ENCODE measurements at regions not wholly inside any gene's neighbourhood (a gene's known extent, or its start where the extent isn't known, plus 50 kb on each side); places are given as distances from the start of the nearest gene placed in this dataset.
"Not testable (repeated sequence)": the region's sequence is repeated elsewhere in the genome, so short reads cannot be mapped to it uniquely, and the experiment has no call there.

- DNase-seq (ENCODE audit: low read depth in 2 of 2, low spot score in 1 of 2): no peak
Observed at GRCh38 chr20:29762620-29763019, 1494.8 kb upstream of the DEFB115 start.

DNA sequence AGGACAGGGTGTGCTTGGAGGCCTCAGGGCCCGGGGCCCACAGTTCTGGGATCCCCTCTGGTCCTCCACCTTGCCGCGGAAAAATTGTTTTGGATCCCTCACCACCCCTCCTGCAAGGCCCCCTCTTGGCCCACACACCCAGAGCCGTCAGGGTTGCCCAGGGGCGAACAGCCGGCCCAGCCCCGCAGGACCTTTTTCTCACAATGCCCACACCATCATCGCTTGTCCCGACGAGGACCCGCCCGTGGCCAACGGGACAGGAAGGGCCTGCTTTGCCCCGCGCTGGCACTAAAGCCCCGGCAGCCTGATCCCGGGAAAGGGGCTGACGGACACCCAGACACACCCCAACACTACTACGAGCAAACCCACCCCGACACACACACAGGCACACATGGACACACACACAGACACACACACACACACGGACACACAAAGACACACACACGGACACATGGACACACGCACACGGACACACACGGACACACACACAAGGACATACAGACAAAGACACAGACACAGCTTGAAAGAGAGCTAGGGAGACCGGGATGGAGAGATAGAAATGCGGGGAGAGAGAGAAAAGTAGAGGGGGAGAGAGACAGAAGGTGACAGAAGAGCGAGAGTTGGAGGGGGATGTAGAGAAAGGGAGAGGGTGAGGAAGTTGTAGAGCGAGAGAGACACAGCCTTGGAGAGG is 1493.5 kb upstream of the DEFB115 start:
- no peak for DNase-seq (ENCODE audit: low read depth in 2 of 2, low spot score in 1 of 2)

DNA sequence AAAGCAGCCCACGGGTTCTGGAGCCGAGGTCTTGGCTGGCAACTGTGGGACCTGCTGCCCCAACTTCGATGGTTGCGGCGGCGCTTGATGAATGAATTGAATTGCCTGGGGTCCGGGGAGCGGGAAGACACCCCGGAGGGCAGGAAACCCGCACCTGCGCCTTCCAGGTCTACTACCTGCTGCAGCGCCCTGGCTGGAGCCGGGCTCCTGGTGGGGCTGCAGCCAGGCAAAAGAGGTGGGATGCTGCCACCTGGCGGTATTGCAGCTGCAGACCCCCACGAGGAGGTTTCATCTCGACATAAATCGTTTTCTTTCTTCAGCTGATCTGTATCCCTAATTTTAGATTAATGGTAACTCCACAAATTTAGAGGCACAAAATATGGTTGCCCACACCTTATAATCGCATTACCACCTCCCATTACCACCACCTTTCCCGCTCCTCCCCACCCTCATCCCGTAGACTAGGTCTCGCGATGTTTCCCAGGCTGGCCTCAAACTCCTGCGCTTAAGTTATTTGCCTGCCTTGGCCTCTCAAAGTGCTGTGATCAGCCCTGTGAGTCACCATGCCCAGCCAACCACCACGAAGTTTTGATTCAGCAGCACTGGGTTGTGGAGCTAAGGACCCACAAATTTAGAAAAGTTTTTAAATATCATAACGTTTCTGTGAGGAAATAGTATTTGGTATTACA is 1492.4 kb upstream of the DEFB115 start:
- not testable (repeated sequence) for DNase-seq (ENCODE audit: low read depth in 2 of 2, low spot score in 1 of 2)

DNA sequence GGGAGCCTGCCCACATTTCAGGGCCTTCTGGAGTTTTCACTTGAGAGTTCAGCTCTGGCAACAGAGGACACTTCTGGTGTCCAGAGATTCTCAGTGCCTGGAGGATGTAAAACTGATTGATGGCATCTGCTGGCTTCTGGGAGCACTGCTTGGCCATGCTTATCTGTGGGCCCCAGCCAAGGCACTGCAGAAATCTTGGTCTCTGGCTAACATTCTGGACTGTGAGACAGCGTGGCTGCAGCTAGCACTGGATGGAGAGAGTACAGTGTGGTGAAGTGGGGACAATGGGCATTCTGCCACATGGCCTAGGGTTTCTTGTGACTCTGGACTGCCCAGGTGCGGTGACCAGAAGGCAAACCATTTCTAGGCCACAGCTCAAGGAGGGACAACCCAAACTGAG is 1479.4 kb upstream of the DEFB115 start:
- DNase-seq (ENCODE audit: low read depth in 2 of 2, low spot score in 1 of 2): not testable (repeated sequence)

DNA sequence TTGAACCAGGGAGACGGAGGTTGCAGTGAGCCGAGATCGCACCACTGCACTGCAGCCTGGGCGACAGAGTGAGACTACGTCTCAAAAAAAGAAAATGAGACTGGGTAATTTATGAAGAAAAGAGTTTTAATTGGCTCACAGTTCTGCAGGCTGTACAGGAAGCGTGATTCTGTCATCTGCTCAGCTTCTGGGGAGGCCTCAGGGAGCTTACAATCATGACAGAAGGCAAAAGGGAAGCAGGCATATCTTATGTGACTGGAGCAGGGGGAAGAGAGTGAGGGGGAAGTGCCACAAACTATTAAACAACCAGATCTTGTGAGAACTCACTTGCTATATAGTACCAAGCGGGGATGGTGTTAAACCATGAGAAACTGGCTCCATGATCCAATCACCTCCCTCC is 1476.2 kb upstream of the DEFB115 start:
- DNase-seq (ENCODE audit: low read depth in 2 of 2, low spot score in 1 of 2): not testable (repeated sequence)

DNA sequence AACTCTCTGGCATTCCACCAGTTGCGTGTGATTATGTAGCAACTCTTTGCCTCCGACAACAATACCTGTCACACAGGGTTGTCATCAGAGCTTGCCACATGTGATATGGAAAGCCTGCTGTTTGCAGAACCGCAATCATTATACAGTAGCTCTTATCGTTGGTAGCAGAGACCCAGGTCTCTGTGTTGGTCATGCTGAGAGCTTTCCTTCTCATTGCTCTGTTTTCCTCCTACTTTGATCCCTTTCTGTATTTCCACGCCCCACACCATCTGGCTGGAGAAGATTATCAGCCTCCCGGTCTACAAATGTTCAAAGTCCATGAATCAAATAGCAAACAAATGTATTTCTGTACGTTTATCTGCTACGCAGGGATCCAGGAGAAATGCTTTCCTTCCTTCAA is 1475.6 kb upstream of the DEFB115 start:
- DNase-seq (ENCODE audit: low read depth in 2 of 2, low spot score in 1 of 2): not testable (repeated sequence)

DNA sequence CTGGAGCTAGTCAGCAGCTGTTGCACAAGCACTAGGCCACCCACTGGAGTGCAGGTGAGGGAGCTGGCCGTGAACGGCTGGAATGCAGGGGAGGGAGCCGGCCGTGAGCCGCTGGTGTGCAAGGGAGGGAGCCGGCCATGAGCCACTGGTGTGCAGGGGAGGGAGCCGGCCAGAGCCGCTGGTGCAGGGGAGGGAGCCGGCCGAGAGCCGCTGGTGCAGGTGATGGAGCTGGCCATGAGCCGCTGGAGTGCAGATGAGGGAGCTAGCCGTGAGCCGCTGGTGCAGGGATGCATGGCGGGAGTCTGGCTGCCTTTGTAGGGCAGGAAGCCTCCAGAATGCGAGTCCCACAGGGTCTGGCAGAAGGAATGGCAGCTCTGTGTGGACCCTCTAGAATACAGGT is 1470.0 kb upstream of the DEFB115 start:
- not testable (repeated sequence) for DNase-seq (ENCODE audit: low read depth in 2 of 2, low spot score in 1 of 2)

GRCh38 chr20:29790510-29790909 is 1467.0 kb upstream of the DEFB115 start:
- DNase-seq (ENCODE audit: low read depth in 2 of 2, low spot score in 1 of 2): no peak

GRCh38 chr20:29831508-29831907 is 1426.0 kb upstream of the DEFB115 start:
- DNase-seq (ENCODE audit: low read depth in 2 of 2, low spot score in 1 of 2): not testable (repeated sequence)

GRCh38 chr20:29868014-29868413 is 1389.5 kb upstream of the DEFB115 start:
- not testable (repeated sequence) for DNase-seq (ENCODE audit: low read depth in 2 of 2, low spot score in 1 of 2)

- not testable (repeated sequence) for DNase-seq (ENCODE audit: low read depth in 2 of 2, low spot score in 1 of 2)
Observed at GRCh38 chr20:29868688-29869087, 1388.8 kb upstream of the DEFB115 start.

GRCh38 chr20:29871816-29872215 is 1385.6 kb upstream of the DEFB115 start:
- not testable (repeated sequence) for DNase-seq (ENCODE audit: low read depth in 2 of 2, low spot score in 1 of 2)

DNA sequence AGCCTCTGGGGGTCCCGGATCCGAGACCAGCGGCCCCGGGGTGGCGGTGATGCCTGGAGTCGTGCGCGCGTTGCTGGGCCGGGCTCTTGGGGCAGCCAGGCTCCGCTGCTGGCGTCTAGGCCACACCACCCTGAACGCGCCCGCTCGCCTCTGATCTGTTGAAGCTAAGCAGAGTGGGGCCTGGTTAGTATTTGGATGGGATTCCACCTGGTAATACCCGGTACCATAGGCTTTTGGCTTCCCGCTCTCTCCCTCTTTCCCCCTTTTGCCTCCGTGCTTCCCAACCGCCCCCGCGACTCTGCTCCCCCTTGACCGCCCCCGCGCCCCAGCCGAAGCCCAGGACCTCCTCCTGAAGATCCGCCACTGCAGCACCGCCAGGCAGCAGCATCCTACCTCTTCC is 1383.5 kb upstream of the DEFB115 start:
- no peak for DNase-seq (ENCODE audit: low read depth in 2 of 2, low spot score in 1 of 2)

DNA sequence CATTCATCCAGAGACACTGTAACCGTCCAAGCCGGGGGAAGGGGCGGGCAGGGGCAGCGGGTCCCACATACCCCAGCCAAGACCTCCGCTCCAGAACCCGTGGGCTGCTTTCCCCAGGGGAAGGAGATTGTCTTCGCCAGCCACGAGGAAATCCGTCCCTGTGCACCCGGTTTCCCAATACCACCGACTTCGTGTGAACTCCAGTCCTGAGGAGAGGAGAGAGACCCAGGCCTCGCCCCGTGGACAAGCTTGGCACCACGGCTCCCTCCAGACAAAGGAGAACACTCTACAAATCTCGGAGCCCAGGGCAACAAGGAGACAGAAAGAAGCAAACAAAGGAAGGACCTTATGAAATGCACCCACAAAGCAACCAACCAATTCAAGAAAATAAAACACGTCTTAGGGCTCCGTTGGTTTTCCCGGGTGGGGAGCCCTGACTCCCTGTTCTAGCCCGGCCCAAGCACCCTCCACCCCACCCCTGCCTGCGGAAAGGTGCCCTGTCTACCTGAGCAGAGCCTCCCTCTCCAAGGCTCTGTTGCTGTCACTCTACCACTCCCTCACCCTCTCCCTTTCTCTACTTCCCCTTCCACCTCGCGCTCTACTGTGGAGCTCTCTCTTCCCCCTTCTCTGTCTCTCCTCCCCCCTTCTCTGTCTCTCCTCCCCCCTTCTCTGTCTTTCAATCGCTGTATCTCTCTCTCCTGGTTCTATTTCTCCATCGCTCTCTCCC is 1382.8 kb upstream of the DEFB115 start:
- no peak for DNase-seq (ENCODE audit: low read depth in 2 of 2, low spot score in 1 of 2)

- DNase-seq (ENCODE audit: low read depth in 2 of 2, low spot score in 1 of 2): not testable (repeated sequence)
Observed at GRCh38 chr20:29875321-29876083, 1382.0 kb upstream of the DEFB115 start.

- DNase-seq (ENCODE audit: low read depth in 2 of 2, low spot score in 1 of 2): not testable (repeated sequence)
Observed at GRCh38 chr20:29876084-29876910, 1381.2 kb upstream of the DEFB115 start.

- no peak for DNase-seq (ENCODE audit: low read depth in 2 of 2, low spot score in 1 of 2)
Observed at GRCh38 chr20:29876911-29877285, 1380.6 kb upstream of the DEFB115 start.

DNA sequence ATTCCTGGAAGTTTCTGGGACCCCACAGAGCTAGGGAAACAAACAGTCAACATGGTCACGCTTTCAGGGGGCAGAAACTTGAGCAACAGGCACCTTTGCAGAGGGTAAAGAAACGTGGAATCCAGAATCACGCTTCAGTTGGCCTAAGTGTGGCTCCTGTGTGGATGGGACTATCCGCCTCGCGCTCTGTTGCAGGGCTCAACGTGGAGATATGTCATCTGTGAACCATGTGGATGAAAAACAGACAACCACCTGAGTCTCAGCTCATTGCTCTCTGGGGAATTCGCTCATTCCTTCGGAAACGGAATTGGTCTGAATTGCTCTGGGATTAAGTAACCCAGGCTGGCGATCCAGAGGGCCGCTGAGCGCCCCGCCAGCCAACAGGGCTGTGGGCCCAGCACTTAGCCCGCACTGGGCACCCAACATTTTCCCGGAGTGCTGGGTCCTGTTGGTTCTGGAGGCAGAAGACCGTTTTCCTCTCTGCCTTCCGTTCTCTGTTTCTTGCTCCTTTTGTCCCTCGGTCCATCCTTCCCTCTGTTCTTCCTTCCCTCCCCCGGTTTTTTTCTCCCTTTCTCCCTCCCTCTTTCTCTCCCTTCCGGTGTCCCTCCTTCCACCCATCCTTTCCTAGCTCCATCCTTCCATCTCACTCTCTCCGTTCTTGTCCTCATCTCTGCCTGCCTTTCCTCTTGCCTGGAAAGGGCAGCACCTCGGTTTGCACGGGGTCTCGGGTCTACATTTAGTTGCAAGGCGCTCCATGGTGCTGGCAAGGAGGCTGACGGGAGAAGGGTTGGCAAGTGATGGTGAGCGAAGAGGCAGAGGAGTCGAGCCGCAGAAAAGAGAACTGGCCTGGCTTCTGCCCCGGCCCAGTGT is 1379.8 kb upstream of the DEFB115 start:
- not testable (repeated sequence) for DNase-seq (ENCODE audit: low read depth in 2 of 2, low spot score in 1 of 2)

DNA sequence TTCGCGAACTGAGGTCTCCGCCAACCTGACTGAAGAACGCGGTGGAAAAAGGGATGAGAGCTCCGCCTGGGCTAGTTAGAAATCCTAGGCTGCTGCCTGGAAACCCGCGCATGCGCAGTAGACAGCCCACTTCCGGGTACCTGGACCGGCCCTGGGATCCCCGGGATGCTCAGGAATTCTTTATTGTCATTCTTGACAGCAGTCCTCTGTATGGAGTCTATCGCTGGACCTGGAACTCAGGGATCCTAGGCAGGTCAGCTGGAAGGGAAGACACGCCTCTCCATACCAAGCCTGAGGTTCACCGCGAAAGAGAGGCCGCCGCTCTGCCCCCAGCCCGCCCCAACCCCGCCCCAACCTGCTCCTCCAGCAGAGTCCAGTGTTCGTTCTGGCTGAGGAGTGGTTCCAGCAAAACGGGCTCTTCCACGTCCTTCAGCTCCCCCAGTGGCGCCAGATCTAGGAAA is 1379.2 kb upstream of the DEFB115 start:
- no peak for DNase-seq (ENCODE audit: low read depth in 2 of 2, low spot score in 1 of 2)

All from stimulated activated CD8-positive, alpha-beta memory T cell treated with anti-CD3 and anti-CD28 coated beads, Interleukin-4, amount 100 ng/mL, for 1 hour (primary cell).